GM13976 (cell line): ENCODE measurements at regions not wholly inside any gene's neighbourhood (a gene's known extent, or its start where the extent isn't known, plus 50 kb on each side); places are given as distances from the start of the nearest gene placed in this dataset.

Source experiments
- DNase-seq: peaks from one replicate; pipeline ENCODE4 v3.0.0; 2012; ENCODE audit warnings: low spot score
- in situ Hi-C: fragments of 300-500 bp; cut with MboI; formaldehyde crosslinking; loops from one replicate; pipeline ENCODE4 v1.12.0; 2022; ENCODE audit warnings: low sequenced_read_pairs, mixed read lengths, inconsistent platforms; ENCODE audit not compliant: unreplicated experiment
- TF ChIP-seq, protein P1 (sequence below): IDR thresholded peaks from 2 replicates; pipeline ENCODE4 v1.5.1; 2012; ENCODE audit warnings: borderline replicate concordance, mild to moderate bottlenecking; ENCODE audit not compliant: insufficient read depth; ENCODE audit errors: extremely low read depth, missing control alignments, control extremely low read depth

DNA sequence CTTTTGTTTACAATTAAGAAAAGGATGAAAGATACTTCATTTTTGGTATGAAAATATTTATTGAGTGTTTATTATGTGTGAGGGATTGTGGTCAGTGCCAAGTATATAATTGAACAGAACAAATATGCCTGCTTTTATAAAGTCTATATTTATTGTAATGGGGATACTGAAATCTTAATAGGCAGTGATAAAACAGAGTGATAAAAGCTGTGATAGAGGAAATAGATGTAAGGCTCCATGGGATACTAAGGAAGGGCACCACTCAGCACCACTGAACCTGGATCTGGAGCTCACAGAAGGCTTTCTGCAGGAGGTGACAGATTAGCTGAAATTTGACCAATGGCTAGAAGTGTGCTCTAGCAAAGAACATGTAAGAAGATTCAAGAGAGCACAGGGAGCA lies 263.5 kb downstream of the C4orf33 start:
- TF ChIP-seq, protein P1, sequence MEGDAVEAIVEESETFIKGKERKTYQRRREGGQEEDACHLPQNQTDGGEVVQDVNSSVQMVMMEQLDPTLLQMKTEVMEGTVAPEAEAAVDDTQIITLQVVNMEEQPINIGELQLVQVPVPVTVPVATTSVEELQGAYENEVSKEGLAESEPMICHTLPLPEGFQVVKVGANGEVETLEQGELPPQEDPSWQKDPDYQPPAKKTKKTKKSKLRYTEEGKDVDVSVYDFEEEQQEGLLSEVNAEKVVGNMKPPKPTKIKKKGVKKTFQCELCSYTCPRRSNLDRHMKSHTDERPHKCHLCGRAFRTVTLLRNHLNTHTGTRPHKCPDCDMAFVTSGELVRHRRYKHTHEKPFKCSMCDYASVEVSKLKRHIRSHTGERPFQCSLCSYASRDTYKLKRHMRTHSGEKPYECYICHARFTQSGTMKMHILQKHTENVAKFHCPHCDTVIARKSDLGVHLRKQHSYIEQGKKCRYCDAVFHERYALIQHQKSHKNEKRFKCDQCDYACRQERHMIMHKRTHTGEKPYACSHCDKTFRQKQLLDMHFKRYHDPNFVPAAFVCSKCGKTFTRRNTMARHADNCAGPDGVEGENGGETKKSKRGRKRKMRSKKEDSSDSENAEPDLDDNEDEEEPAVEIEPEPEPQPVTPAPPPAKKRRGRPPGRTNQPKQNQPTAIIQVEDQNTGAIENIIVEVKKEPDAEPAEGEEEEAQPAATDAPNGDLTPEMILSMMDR: no peak
- in situ Hi-C loops: no loop called here
- DNase-seq: no peak

DNA sequence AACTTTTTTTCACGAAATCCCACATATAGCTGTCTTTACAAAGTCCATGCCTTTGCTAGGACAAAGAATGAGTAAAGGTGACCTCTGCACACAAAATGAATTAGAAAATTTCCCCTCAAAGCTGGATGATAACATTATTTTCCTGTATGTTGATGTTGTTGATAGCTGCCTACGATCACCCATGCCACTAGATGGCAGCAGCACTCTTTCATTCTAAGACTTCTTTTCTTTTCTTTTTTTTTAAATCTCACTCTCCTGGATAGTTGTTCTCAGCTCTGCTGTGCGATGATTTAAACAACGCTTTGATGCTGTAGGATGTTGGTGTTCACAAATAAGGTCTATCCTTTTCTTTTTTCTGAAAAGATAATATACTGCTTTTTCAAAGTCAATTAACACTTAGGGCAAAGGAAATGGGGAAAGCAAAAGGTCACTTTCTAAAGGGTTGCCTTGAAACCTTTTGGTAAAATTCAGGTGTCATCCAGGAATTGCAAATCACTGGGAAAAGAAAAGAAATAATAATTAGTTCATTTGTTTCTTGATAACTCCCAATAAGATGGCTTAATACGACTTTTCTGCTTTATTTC lies 266.8 kb downstream of the C4orf33 start:
- TF ChIP-seq, protein P1: peak; percentile 71
- peak; percentile 61 for DNase-seq
- in situ Hi-C loops: loop anchor here (10.0 kb wide), 1 partner anchor 282 kb away; no protein-coding TSS in a partner anchor

DNA sequence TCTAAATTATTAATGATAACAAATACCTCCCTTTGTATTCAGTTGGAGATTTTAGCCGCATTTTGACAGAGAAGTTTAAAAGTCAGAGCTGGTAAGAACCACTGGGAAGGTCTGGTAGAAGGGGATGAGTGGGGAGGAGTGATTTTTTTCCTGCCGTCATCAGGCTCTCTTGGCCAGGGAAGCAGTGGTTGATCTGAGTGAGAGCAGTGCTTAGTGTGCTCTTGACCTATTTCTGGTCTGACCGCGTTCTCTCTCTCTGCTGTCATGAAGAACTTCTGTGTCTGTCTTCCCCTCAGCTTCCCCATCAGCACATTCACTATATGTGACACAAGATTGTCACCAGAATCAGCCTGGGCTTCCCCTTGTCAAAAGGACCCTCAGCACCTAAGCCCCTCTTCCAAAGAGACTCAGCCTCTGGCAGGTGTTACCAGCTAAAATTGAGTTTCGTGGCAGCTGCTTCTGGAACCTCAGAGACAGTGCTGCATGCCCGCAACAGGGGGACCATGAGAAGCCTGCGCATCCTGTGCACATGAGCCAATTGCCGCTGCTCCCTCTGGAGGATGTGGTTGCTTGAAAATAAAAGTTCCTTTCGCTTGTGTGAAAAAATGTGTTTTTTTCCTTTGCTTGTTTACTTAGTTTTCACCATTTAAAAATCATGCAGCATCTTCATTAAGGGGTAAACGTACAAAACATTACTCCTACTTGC lies 268.9 kb downstream of the C4orf33 start:
- in situ Hi-C loops: loop anchor here (10.0 kb wide), 1 partner anchor 280 kb away; no protein-coding TSS in a partner anchor
- DNase-seq: no peak
- TF ChIP-seq, protein P1: no peak

DNA sequence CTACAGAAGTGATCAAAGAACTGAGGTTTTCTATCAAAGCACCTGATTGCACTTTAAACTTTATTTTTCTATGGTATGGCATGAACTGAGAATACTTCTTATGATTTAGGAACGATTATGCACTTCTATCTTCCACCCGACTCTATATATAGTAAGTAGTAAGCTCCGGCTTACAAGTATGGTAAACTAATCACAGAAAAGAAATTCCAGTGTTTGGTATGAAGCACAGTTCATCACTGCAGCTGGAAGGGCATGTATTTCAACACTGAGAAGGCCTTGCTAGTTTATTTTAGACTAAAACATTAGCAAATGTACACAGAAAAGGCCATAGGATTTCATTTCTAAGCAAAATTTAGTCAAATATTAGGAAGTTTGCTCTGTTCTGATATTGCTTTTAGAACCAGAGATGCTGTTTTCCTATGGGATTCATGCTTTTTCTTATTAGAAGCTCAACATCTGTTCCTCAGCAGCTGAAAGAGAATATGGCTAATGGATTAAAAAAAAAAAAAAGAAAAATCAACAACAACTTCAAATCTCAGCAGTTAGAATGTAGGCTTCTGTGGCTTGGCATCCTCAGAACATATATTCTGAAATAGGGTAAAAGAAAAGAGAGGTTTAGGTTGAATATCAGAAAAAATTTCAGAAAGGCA lies 273.5 kb downstream of the C4orf33 start:
- DNase-seq: no peak
- in situ Hi-C loops: loop anchor here (10.0 kb wide), 1 partner anchor 275 kb away; no protein-coding TSS in a partner anchor
- TF ChIP-seq, protein P1: no peak

DNA sequence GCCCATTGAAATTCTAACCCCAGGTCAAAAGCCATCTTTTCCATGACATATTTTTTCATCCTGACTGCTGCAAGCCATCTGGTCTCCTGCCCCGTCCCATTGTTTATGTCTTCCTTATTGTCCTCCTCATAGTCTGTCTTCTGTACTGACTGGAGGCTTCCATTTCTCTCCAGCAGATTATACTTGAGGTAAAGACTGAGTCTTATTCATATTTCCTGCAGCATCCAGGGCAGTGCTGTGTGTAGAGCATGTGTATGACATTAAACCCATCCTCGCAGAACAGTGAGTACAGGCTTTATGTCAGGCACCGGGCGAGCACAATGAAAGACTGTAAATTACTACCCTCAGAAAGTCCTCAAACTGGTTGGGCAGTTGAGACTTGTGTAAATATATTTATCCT lies 275.1 kb downstream of the C4orf33 start:
- DNase-seq: no peak
- TF ChIP-seq, protein P1: no peak
- in situ Hi-C loops: no loop called here

DNA sequence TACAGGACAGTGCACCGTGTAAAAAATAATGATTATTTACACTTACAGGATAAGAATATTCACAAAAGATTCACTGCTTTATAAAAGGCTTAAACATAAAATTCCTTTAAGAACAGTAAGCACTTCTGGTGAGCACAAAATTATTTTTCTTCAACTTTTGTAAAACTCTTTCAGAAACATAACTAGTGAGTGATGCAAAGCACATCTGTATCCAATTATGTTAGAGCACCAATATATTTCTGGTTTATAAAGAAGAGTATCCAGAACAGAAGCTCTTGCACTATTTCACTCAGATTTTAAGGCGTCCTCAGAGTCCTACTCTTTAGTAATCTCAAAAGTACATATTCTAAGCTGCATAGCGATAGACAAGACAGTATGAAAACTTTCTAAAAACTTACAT lies 276.0 kb downstream of the C4orf33 start:
- TF ChIP-seq, protein P1: no peak
- no peak for DNase-seq
- in situ Hi-C loops: no loop called here
